Left ventricle myocardium superior (tissue), 1 donor: ENCODE measurements at regions not wholly inside any gene's neighbourhood (a gene's known extent, or its start where the extent isn't known, plus 50 kb on each side); places are given as distances from the start of the nearest gene placed in this dataset.

Experiments used
- ATAC-seq: fragments of 200-7000 bp; cut with Tn5 transposase; one replicate; pipeline ENCODE4 v1.9.1; 2020; ENCODE audit warnings: mild to moderate bottlenecking, moderate library complexity
- DNase-seq: peaks from one replicate; pipeline ENCODE4 v3.0.0-alpha.2; 2020
- intact Hi-C: fragments of 100-400 bp; cut with micrococcal nuclease; formaldehyde crosslinking; loops from one replicate; pipeline ENCODE4 v1.11.0; 2022
- donor health status: DM: no; HTN: yes; CAD: no; lungs with severe emphysema.

GRCh38 chr9:3733527-3734262 is 207.9 kb upstream of the RFX3 start:
- ATAC-seq, result peak; percentile 42
- peak; percentile 41 for DNase-seq
- intact Hi-C loops, result loop anchor here (5.0 kb wide), 1 partner anchor 604 kb away; no protein-coding TSS in a partner anchor

GRCh38 chr9:3733039-3733408 is 207.2 kb upstream of the RFX3 start:
- DNase-seq, result no peak
- intact Hi-C loops, result loop anchor here (5.0 kb wide), 1 partner anchor 604 kb away; no protein-coding TSS in a partner anchor
- ATAC-seq, result no peak

GRCh38 chr9:3732077-3733038 is 206.6 kb upstream of the RFX3 start:
- ATAC-seq (peak; percentile 99), DNase-seq (no peak)
- intact Hi-C loops, result loop anchor here (5.0 kb wide), 1 partner anchor 605 kb away; no protein-coding TSS in a partner anchor

- ATAC-seq (no peak), DNase-seq (no peak)
- intact Hi-C loops, result loop anchor here (5.0 kb wide), 1 partner anchor 607 kb away; no protein-coding TSS in a partner anchor
Observed at GRCh38 chr9:3730511-3730922, 204.7 kb upstream of the RFX3 start.

- no peak for ATAC-seq
- DNase-seq, result no peak
- intact Hi-C loops, result no loop called here
Observed at GRCh38 chr9:3721096-3721495, 195.3 kb upstream of the RFX3 start.

GRCh38 chr9:3719286-3719685 is 193.5 kb upstream of the RFX3 start:
- intact Hi-C loops, result no loop called here
- DNase-seq, result no peak
- no peak for ATAC-seq

- ATAC-seq (no peak), DNase-seq (no peak)
- intact Hi-C loops, result no loop called here
Observed at GRCh38 chr9:3716415-3716814, 190.6 kb upstream of the RFX3 start.

GRCh38 chr9:3708751-3709150 is 182.9 kb upstream of the RFX3 start:
- no peak for ATAC-seq
- DNase-seq, result no peak
- intact Hi-C loops, result no loop called here

- intact Hi-C loops, result no loop called here
- no peak for DNase-seq
- ATAC-seq, result no peak
Observed at GRCh38 chr9:3704890-3705289, 179.1 kb upstream of the RFX3 start.

- ATAC-seq, result no peak
- intact Hi-C loops, result no loop called here
- DNase-seq, result no peak
Observed at GRCh38 chr9:3700772-3701171, 175.0 kb upstream of the RFX3 start.

- no peak for DNase-seq
- no peak for ATAC-seq
- intact Hi-C loops, result no loop called here
Observed at GRCh38 chr9:3699883-3700282, 174.1 kb upstream of the RFX3 start.

GRCh38 chr9:3698531-3698930 is 172.7 kb upstream of the RFX3 start:
- DNase-seq, result no peak
- ATAC-seq, result no peak
- intact Hi-C loops, result no loop called here

GRCh38 chr9:3698076-3698475 is 172.3 kb upstream of the RFX3 start:
- no peak for DNase-seq
- intact Hi-C loops, result no loop called here
- ATAC-seq, result no peak

GRCh38 chr9:3696368-3696767 is 170.6 kb upstream of the RFX3 start:
- intact Hi-C loops, result no loop called here
- no peak for ATAC-seq
- no peak for DNase-seq

- intact Hi-C loops, result no loop called here
- DNase-seq, result no peak
- no peak for ATAC-seq
Observed at GRCh38 chr9:3692606-3693005, 166.8 kb upstream of the RFX3 start.

GRCh38 chr9:3689555-3689954 is 163.8 kb upstream of the RFX3 start:
- intact Hi-C loops, result no loop called here
- ATAC-seq (no peak), DNase-seq (no peak)

GRCh38 chr9:3687145-3687544 is 161.3 kb upstream of the RFX3 start:
- ATAC-seq (no peak), DNase-seq (no peak)
- intact Hi-C loops, result no loop called here

GRCh38 chr9:3682186-3682585 is 156.4 kb upstream of the RFX3 start:
- DNase-seq, result no peak
- no peak for ATAC-seq
- intact Hi-C loops, result no loop called here

GRCh38 chr9:3677541-3677940 is 151.7 kb upstream of the RFX3 start:
- DNase-seq (no peak), ATAC-seq (no peak)
- intact Hi-C loops, result no loop called here

GRCh38 chr9:3676766-3677165 is 151.0 kb upstream of the RFX3 start:
- intact Hi-C loops, result no loop called here
- DNase-seq (no peak), ATAC-seq (no peak)
